22Rv1 (cell line): ENCODE measurements at regions not wholly inside any gene's neighbourhood (a gene's known extent, or its start where the extent isn't known, plus 50 kb on each side); places are given as distances from the start of the nearest gene placed in this dataset.

Experiments
- ZFX ChIP-seq: fragments of 450-650 bp; IDR thresholded peaks from 2 replicates; pipeline ENCODE4 v1.6.1; 2017; ENCODE audit warnings: antibody characterized with exemption, borderline replicate concordance
- TF ChIP-seq, protein P1 (sequence below): fragments of 450-650 bp; IDR thresholded peaks from 2 replicates; pipeline ENCODE4 v1.5.1; 2017; ENCODE audit warnings: mild to moderate bottlenecking

DNA sequence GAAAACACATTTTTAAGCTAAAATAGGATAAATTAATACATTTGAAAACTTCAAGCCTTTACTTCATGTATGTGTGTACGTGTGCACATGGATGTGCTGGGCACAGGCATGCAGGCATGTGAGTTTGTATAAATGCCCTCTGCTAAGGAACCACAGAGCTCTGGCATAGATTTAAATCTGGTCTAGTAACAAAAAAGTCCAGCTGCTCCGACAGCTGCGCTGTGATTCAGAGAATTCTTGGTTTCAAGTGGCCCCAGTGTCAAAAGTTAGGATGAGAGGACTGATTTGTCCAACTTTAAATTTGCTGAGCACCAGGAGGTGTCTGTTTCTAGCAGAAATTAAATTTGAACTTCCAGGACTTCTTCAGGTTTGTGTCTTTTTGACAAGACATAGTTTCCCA, 203.7 kb upstream of the TUT7 start:
- TF ChIP-seq, protein P1, sequence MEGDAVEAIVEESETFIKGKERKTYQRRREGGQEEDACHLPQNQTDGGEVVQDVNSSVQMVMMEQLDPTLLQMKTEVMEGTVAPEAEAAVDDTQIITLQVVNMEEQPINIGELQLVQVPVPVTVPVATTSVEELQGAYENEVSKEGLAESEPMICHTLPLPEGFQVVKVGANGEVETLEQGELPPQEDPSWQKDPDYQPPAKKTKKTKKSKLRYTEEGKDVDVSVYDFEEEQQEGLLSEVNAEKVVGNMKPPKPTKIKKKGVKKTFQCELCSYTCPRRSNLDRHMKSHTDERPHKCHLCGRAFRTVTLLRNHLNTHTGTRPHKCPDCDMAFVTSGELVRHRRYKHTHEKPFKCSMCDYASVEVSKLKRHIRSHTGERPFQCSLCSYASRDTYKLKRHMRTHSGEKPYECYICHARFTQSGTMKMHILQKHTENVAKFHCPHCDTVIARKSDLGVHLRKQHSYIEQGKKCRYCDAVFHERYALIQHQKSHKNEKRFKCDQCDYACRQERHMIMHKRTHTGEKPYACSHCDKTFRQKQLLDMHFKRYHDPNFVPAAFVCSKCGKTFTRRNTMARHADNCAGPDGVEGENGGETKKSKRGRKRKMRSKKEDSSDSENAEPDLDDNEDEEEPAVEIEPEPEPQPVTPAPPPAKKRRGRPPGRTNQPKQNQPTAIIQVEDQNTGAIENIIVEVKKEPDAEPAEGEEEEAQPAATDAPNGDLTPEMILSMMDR = no peak
- TF ChIP-seq ZFX = no peak
